ENCODE measurements at regions not wholly inside any gene's neighbourhood (a gene's known extent, or its start where the extent isn't known, plus 50 kb on each side); places are given as distances from the start of the nearest gene placed in this dataset.
A peak's percentile ranks its signal among the peaks of the same experiment; 100 is the strongest.

DNA sequence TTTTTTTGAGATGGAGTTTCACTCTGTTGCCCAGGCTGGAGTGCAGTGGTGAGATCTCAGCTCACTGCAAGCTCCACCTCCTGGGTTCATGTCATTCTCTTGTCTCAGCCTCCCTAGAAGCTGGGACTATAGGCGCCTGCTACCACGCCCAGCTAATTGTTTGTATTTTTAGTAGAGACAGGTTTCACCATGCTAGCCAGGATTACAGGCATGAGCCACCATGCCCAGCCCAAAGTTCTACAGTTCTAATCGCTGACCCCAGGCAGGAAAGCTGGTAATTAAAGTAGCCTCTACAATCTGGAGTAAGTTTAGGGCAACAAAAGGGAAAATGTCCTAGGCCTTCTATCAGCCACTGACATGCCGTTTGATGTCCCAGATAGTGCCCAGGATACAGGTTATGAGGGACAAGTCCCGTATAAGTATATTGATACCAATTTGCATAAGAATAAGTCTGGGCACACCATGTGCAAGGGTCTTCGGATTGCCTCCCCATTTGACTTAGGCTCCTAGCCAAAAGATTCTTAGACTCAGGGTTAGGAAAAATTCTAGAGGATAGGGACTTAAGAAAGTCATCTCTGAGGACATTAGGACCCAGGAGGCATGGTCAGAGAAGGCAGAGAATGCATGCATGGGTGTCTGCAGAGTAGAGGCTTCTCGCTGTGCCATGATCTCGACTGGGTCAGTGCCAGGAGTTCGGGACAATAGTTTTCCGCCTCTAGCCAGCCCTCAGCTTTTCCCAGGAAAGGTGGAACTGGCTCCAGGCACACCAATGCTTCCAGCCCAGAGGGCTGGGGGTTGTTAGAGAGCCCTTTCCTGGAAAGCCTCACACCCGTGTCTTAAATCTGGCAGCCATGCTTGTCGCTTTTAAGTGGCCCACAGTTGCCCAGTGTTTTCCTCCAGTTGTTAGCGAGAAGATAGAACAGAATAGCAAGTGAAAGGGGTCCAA, 1111.1 kb downstream of the TAF11L14 start:
- H3K4me1 ChIP-seq (ENCODE audit: insufficient read depth), result no peaks in the 10 kb centered on the region
- Mint-ChIP-seq H3K9me3 (peaks cover 17% of the 10 kb centered on the region), H3K27me3 (ENCODE audit: insufficient read depth, low read depth, poor library complexity) (no peaks in the 10 kb centered on the region), H3K4me1 (no peaks in the 10 kb centered on the region), H3K27ac (no peak overlapping the region), H3K4me3 (no peak overlapping the region), H3K36me3 (ENCODE audit: low read depth) (peaks cover 18% of the 10 kb centered on the region)
- DNase-seq (ENCODE audit: low spot score) (no peak), ATAC-seq (no peak)
- H3K27me3 ChIP-seq (ENCODE audit: insufficient read depth), result no peaks in the 10 kb centered on the region
- no peak overlapping the region for H3K4me2 ChIP-seq
- TF ChIP-seq POLR2AphosphoS5 (IDR thresholded peaks at IDR 0.05; ENCODE audit: low read depth) (no peak), EZH2 (IDR thresholded peaks at IDR 0.05; ENCODE audit: low read depth, unreplicated experiment) (no peak), NANOG (IDR thresholded peaks at IDR 0.05; ENCODE audit: borderline replicate concordance) (no peak)
- H2AFZ ChIP-seq, result peak overlapping the region; percentile 81; the same call in 1 of the 2 replicates
- H3K4me3 ChIP-seq, result no peak overlapping the region
- no peak overlapping the region for H3K27ac ChIP-seq (ENCODE audit: low read depth)
- H3K36me3 ChIP-seq (ENCODE audit: insufficient read depth), result 0 out of 2 replicates have a peak, but pooled peaks cover 3% of the 10 kb centered on the region
- no peaks in the 10 kb centered on the region for H3K79me2 ChIP-seq (replicated peaks; ENCODE audit: insufficient read depth)
- H3K9me2 ChIP-seq (ENCODE audit: insufficient read depth), result peaks cover 15% of the 10 kb centered on the region
- no peaks in the 10 kb centered on the region for H4K20me1 ChIP-seq (replicated peaks; ENCODE audit: insufficient read depth)
- no peaks in the 10 kb centered on the region for H3F3A ChIP-seq (replicated peaks; ENCODE audit: low read depth)

DNA sequence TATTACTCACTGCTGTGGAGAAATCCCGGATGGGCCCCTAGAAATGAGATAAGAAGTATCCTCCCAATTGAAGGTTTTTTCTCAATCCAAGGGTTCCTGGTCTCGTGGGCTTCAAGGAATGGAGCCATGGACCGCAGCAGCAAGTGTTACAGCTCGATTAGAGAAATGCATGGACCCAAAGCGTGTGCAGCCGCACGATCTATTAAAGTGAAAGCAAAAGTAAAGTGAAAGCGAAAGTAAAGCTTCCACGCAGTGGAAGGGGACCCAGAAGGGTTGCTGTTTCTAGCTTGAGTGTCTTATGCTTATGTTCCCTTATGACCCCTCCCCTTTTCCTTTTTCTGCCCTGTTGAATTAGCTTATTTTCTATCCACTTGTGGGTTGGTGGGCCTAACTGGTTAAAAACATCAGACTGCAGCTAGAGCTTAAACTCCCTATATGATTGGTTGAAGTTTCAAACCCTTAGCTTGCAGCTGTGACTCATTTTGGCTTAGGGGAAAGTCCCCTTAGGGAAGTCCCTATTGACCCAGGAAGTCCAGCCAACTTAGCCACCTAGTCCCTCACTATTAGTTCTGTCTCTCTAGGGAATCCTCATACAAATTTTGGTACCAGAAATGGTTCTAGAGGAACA, 1111.8 kb downstream of the TAF11L14 start:
- Mint-ChIP-seq H3K9me3 (peaks cover 17% of the 10 kb centered on the region), H3K27me3 (ENCODE audit: insufficient read depth, low read depth, poor library complexity) (no peaks in the 10 kb centered on the region), H3K4me1 (no peaks in the 10 kb centered on the region), H3K36me3 (ENCODE audit: low read depth) (peaks cover 18% of the 10 kb centered on the region), H3K27ac (no peak overlapping the region), H3K4me3 (no peak overlapping the region)
- no peaks in the 10 kb centered on the region for H3K4me1 ChIP-seq (ENCODE audit: insufficient read depth)
- H4K20me1 ChIP-seq (replicated peaks; ENCODE audit: insufficient read depth), result no peaks in the 10 kb centered on the region
- H3K27me3 ChIP-seq (ENCODE audit: insufficient read depth), result no peaks in the 10 kb centered on the region
- DNase-seq (ENCODE audit: low spot score) (no peak), ATAC-seq (no peak)
- no peak overlapping the region for H3K4me3 ChIP-seq
- 0 out of 2 replicates have a peak, but pooled peaks cover 3% of the 10 kb centered on the region for H3K36me3 ChIP-seq (ENCODE audit: insufficient read depth)
- H3K79me2 ChIP-seq (replicated peaks; ENCODE audit: insufficient read depth), result no peaks in the 10 kb centered on the region
- H3K27ac ChIP-seq (ENCODE audit: low read depth), result no peak overlapping the region
- H3K9me2 ChIP-seq (ENCODE audit: insufficient read depth), result peaks cover 15% of the 10 kb centered on the region
- H3F3A ChIP-seq (replicated peaks; ENCODE audit: low read depth), result no peaks in the 10 kb centered on the region
- peak overlapping the region; percentile 81 for H2AFZ ChIP-seq
- H3K4me2 ChIP-seq, result no peak overlapping the region
- TF ChIP-seq, protein P1, sequence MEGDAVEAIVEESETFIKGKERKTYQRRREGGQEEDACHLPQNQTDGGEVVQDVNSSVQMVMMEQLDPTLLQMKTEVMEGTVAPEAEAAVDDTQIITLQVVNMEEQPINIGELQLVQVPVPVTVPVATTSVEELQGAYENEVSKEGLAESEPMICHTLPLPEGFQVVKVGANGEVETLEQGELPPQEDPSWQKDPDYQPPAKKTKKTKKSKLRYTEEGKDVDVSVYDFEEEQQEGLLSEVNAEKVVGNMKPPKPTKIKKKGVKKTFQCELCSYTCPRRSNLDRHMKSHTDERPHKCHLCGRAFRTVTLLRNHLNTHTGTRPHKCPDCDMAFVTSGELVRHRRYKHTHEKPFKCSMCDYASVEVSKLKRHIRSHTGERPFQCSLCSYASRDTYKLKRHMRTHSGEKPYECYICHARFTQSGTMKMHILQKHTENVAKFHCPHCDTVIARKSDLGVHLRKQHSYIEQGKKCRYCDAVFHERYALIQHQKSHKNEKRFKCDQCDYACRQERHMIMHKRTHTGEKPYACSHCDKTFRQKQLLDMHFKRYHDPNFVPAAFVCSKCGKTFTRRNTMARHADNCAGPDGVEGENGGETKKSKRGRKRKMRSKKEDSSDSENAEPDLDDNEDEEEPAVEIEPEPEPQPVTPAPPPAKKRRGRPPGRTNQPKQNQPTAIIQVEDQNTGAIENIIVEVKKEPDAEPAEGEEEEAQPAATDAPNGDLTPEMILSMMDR (conservative IDR thresholded peaks at IDR 0.05; ENCODE audit: low read depth in 2 of 2), result no peak
- TF ChIP-seq, protein P2, sequence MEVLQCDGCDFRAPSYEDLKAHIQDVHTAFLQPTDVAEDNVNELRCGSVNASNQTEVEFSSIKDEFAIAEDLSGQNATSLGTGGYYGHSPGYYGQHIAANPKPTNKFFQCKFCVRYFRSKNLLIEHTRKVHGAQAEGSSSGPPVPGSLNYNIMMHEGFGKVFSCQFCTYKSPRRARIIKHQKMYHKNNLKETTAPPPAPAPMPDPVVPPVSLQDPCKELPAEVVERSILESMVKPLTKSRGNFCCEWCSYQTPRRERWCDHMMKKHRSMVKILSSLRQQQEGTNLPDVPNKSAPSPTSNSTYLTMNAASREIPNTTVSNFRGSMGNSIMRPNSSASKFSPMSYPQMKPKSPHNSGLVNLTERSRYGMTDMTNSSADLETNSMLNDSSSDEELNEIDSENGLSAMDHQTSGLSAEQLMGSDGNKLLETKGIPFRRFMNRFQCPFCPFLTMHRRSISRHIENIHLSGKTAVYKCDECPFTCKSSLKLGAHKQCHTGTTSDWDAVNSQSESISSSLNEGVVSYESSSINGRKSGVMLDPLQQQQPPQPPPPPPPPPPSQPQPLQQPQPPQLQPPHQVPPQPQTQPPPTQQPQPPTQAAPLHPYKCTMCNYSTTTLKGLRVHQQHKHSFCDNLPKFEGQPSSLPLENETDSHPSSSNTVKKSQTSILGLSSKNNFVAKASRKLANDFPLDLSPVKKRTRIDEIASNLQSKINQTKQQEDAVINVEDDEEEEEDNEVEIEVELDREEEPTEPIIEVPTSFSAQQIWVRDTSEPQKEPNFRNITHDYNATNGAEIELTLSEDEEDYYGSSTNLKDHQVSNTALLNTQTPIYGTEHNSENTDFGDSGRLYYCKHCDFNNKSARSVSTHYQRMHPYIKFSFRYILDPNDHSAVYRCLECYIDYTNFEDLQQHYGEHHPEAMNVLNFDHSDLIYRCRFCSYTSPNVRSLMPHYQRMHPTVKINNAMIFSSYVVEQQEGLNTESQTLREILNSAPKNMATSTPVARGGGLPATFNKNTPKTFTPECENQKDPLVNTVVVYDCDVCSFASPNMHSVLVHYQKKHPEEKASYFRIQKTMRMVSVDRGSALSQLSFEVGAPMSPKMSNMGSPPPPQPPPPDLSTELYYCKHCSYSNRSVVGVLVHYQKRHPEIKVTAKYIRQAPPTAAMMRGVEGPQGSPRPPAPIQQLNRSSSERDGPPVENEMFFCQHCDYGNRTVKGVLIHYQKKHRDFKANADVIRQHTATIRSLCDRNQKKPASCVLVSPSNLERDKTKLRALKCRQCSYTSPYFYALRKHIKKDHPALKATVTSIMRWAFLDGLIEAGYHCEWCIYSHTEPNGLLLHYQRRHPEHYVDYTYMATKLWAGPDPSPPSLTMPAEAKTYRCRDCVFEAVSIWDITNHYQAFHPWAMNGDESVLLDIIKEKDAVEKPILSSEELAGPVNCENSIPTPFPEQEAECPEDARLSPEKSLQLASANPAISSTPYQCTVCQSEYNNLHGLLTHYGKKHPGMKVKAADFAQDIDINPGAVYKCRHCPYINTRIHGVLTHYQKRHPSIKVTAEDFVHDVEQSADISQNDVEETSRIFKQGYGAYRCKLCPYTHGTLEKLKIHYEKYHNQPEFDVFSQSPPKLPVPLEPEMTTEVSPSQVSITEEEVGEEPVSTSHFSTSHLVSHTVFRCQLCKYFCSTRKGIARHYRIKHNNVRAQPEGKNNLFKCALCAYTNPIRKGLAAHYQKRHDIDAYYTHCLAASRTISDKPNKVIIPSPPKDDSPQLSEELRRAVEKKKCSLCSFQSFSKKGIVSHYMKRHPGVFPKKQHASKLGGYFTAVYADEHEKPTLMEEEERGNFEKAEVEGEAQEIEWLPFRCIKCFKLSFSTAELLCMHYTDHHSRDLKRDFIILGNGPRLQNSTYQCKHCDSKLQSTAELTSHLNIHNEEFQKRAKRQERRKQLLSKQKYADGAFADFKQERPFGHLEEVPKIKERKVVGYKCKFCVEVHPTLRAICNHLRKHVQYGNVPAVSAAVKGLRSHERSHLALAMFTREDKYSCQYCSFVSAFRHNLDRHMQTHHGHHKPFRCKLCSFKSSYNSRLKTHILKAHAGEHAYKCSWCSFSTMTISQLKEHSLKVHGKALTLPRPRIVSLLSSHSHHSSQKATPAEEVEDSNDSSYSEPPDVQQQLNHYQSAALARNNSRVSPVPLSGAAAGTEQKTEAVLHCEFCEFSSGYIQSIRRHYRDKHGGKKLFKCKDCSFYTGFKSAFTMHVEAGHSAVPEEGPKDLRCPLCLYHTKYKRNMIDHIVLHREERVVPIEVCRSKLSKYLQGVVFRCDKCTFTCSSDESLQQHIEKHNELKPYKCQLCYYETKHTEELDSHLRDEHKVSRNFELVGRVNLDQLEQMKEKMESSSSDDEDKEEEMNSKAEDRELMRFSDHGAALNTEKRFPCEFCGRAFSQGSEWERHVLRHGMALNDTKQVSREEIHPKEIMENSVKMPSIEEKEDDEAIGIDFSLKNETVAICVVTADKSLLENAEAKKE (CRISPR knock-in tag; IDR thresholded peaks at IDR 0.05), result no peak
- TF ChIP-seq, protein P3, sequence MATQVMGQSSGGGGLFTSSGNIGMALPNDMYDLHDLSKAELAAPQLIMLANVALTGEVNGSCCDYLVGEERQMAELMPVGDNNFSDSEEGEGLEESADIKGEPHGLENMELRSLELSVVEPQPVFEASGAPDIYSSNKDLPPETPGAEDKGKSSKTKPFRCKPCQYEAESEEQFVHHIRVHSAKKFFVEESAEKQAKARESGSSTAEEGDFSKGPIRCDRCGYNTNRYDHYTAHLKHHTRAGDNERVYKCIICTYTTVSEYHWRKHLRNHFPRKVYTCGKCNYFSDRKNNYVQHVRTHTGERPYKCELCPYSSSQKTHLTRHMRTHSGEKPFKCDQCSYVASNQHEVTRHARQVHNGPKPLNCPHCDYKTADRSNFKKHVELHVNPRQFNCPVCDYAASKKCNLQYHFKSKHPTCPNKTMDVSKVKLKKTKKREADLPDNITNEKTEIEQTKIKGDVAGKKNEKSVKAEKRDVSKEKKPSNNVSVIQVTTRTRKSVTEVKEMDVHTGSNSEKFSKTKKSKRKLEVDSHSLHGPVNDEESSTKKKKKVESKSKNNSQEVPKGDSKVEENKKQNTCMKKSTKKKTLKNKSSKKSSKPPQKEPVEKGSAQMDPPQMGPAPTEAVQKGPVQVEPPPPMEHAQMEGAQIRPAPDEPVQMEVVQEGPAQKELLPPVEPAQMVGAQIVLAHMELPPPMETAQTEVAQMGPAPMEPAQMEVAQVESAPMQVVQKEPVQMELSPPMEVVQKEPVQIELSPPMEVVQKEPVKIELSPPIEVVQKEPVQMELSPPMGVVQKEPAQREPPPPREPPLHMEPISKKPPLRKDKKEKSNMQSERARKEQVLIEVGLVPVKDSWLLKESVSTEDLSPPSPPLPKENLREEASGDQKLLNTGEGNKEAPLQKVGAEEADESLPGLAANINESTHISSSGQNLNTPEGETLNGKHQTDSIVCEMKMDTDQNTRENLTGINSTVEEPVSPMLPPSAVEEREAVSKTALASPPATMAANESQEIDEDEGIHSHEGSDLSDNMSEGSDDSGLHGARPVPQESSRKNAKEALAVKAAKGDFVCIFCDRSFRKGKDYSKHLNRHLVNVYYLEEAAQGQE (IDR thresholded peaks at IDR 0.05; ENCODE audit: unreplicated experiment), result no peak
- TF ChIP-seq STAT1 (IDR thresholded peaks at IDR 0.05; ENCODE audit: unreplicated experiment), result no peak
- no peak for TF ChIP-seq POLR2AphosphoS5 (IDR thresholded peaks at IDR 0.05; ENCODE audit: low read depth)
- no peak for TF ChIP-seq EZH2phosphoT487 (IDR thresholded peaks at IDR 0.05; ENCODE audit: unreplicated experiment)
